Urothelium cell line (cell line): ENCODE measurements at regions not wholly inside any gene's neighbourhood (a gene's known extent, or its start where the extent isn't known, plus 50 kb on each side); places are given as distances from the start of the nearest gene placed in this dataset.
A peak's percentile ranks its signal among the peaks of the same experiment; 100 is the strongest.
"Not testable (repeated sequence)": the region's sequence is repeated elsewhere in the genome, so short reads cannot be mapped to it uniquely, and the experiment has no call there.

Source experiments
- DNase-seq: peaks from one replicate; pipeline ENCODE4 v3.0.0; 2011; ENCODE audit warnings: low spot score, mixed read lengths
- FAIRE-seq: peaks from 2 replicates; lab custom pipeline; 2011; peaks lifted over from hg19 to GRCh38; lab: Jason Lieb, UNC

GRCh38 chr7:156590212-156590611, 50.4 kb upstream of the RNF32 start:
- FAIRE-seq (no peak), DNase-seq (no peak)

- no peak for DNase-seq
- FAIRE-seq, result no peak
Measured at GRCh38 chr7:156589808-156590207, 50.8 kb upstream of the RNF32 start.

- no peak for FAIRE-seq
Measured at GRCh38 chr7:156585926-156586325, 54.6 kb upstream of the RNF32 start.

GRCh38 chr7:156585025-156585648, 55.4 kb upstream of the RNF32 start:
- FAIRE-seq (no peak), DNase-seq (no peak)

More at GRCh38 chr7:156585926-156586325, 54.6 kb upstream of the RNF32 start:
- DNase-seq, result no peak

- no peak for FAIRE-seq
- no peak for DNase-seq
Measured at GRCh38 chr7:156582591-156583123, 57.9 kb upstream of the RNF32 start.

- FAIRE-seq (no peak), DNase-seq (no peak)
Measured at GRCh38 chr7:156580036-156580435, 60.5 kb upstream of the RNF32 start.

GRCh38 chr7:156579566-156579965, 61.0 kb upstream of the RNF32 start:
- DNase-seq (no peak), FAIRE-seq (no peak)

- FAIRE-seq (no peak), DNase-seq (no peak)
Measured at GRCh38 chr7:156578978-156579430, 61.6 kb upstream of the RNF32 start.

GRCh38 chr7:156578578-156578940, 62.0 kb upstream of the RNF32 start:
- FAIRE-seq (no peak), DNase-seq (no peak)

GRCh38 chr7:156577645-156578577, 62.7 kb upstream of the RNF32 start:
- FAIRE-seq (no peak), DNase-seq (no peak)

- DNase-seq (no peak), FAIRE-seq (no peak)
Measured at GRCh38 chr7:156576216-156577058, 64.1 kb upstream of the RNF32 start.

GRCh38 chr7:156568258-156568657, 72.3 kb upstream of the RNF32 start:
- no peak for FAIRE-seq
- no peak for DNase-seq

GRCh38 chr7:156566812-156567549, 73.6 kb upstream of the RNF32 start:
- no peak for DNase-seq
- no peak for FAIRE-seq

GRCh38 chr7:156565002-156565401, 75.6 kb upstream of the RNF32 start:
- not testable (repeated sequence) for FAIRE-seq, DNase-seq

- FAIRE-seq, result no peak
Measured at GRCh38 chr7:156560696-156561095, 79.9 kb upstream of the RNF32 start.

GRCh38 chr7:156560075-156560474, 80.5 kb upstream of the RNF32 start:
- FAIRE-seq (no peak), DNase-seq (no peak)

More at GRCh38 chr7:156560696-156561095, 79.9 kb upstream of the RNF32 start:
- no peak for DNase-seq

- DNase-seq (peak; percentile 3), FAIRE-seq (no peak)
Measured at GRCh38 chr7:156559001-156559400, 81.6 kb upstream of the RNF32 start.

- DNase-seq, result peak; percentile 40
- no peak for FAIRE-seq
Measured at GRCh38 chr7:156558198-156558597, 82.4 kb upstream of the RNF32 start.

- no peak for FAIRE-seq
- no peak for DNase-seq
Measured at GRCh38 chr7:156556083-156556482, 84.5 kb upstream of the RNF32 start.

- FAIRE-seq, result no peak
Measured at GRCh38 chr7:156554488-156554887, 86.1 kb upstream of the RNF32 start.

More at GRCh38 chr7:156554488-156554887, 86.1 kb upstream of the RNF32 start:
- DNase-seq, result no peak
